SK-N-SH (cell line): ENCODE measurements at regions not wholly inside any gene's neighbourhood (a gene's known extent, or its start where the extent isn't known, plus 50 kb on each side); places are given as distances from the start of the nearest gene placed in this dataset.

Source experiments
- CTCF ChIP-seq: fragments of 200-600 bp; sonication (generic); IDR thresholded peaks from 2 replicates; pipeline ENCODE4 v1.6.1; 2017; ENCODE audit warnings: antibody characterized with exemption, mild to moderate bottlenecking, moderate library complexity
- EP300 ChIP-seq, 2 experiments: IDR thresholded peaks; 2 replicates each; pipeline versions ENCODE4 v1.4.0 to v1.6.1; 2012; ENCODE audit warnings: borderline replicate concordance in 1 of 2, low read depth in 1 of 2, low read length in 1 of 2
- FOXJ3 ChIP-seq: sonication (generic); formaldehyde crosslinking; IDR thresholded peaks from 2 replicates; pipeline ENCODE4 v1.5.1; 2020; ENCODE audit warnings: mild to moderate bottlenecking, missing genetic modification reagents
- MXI1 ChIP-seq: IDR thresholded peaks from 2 replicates; pipeline ENCODE4 v1.6.1; 2012; ENCODE audit warnings: mild to moderate bottlenecking, low read depth, low read length, improper control_type of control experiment
- NFIC ChIP-seq: IDR thresholded peaks from 2 replicates; pipeline ENCODE4 v1.4.0; 2012; ENCODE audit warnings: borderline replicate concordance
- PBX3 ChIP-seq: IDR thresholded peaks from 2 replicates; pipeline ENCODE4; 2012
- POLR2AphosphoS5 ChIP-seq: IDR thresholded peaks from 2 replicates; pipeline ENCODE4 v1.6.1; 2012; ENCODE audit warnings: low read depth, low read length
- RAD21 ChIP-seq: IDR thresholded peaks from 2 replicates; pipeline ENCODE4 v1.6.1; 2012; ENCODE audit warnings: mild to moderate bottlenecking, low read length
- RFX5 ChIP-seq: IDR thresholded peaks from 2 replicates; pipeline ENCODE4 v1.6.1; 2012; ENCODE audit warnings: mild to moderate bottlenecking, improper control_type of control experiment, low read length
- TEAD4 ChIP-seq: IDR thresholded peaks from 2 replicates; pipeline ENCODE4 v1.4.0; 2012; ENCODE audit warnings: mild to moderate bottlenecking, borderline replicate concordance; ENCODE audit not compliant: insufficient read depth
- USF1 ChIP-seq: IDR thresholded peaks from 2 replicates; pipeline ENCODE4 v1.4.0; 2012; ENCODE audit warnings: low read depth, borderline replicate concordance
- YY1 ChIP-seq: IDR thresholded peaks from 2 replicates; pipeline ENCODE4 v1.4.0; 2012; ENCODE audit warnings: low read depth, mild to moderate bottlenecking
- TF ChIP-seq, protein P1 (sequence below): IDR thresholded peaks from 2 replicates; pipeline ENCODE4 v1.4.0; 2012; ENCODE audit warnings: low read depth

GRCh38 chr10:108260383-108260906 lies 1095.9 kb upstream of the SORCS1 start:
- no peak for TF ChIP-seq TEAD4
- no peak for TF ChIP-seq CTCF
- TF ChIP-seq EP300 (IDR thresholded peaks at IDR 0.05; ENCODE audit: borderline replicate concordance in 1 of 2, low read depth in 1 of 2, low read length in 1 of 2): no peak
- no peak for TF ChIP-seq MXI1
- TF ChIP-seq YY1: no peak
- no peak for TF ChIP-seq USF1
- no peak for TF ChIP-seq NFIC
- no peak for TF ChIP-seq FOXJ3 (CRISPR knock-in tag)
- TF ChIP-seq, protein P1, sequence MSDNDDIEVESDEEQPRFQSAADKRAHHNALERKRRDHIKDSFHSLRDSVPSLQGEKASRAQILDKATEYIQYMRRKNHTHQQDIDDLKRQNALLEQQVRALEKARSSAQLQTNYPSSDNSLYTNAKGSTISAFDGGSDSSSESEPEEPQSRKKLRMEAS: no peak
- no peak for TF ChIP-seq RFX5
- TF ChIP-seq POLR2AphosphoS5: no peak
- no peak for TF ChIP-seq RAD21
- no peak for TF ChIP-seq PBX3
